ENCODE measurements at regions not wholly inside any gene's neighbourhood (a gene's known extent, or its start where the extent isn't known, plus 50 kb on each side); places are given as distances from the start of the nearest gene placed in this dataset.

- H3K36me3 ChIP-seq, result no peaks in the 10 kb centered on the region
- H3K4me1 ChIP-seq, result peaks cover 0 to 14% (median 0%) of the 10 kb centered on the region in 12 donors
- DNase-seq (no peak), ATAC-seq (no peak)
- intact Hi-C loops (cut with DNase I), result loop anchor here in 1 of 10 donors (10.0 kb wide), 1 partner anchor 1103 kb away; the partner anchor contains the start of gene SOX4
- TF ChIP-seq, protein P1, sequence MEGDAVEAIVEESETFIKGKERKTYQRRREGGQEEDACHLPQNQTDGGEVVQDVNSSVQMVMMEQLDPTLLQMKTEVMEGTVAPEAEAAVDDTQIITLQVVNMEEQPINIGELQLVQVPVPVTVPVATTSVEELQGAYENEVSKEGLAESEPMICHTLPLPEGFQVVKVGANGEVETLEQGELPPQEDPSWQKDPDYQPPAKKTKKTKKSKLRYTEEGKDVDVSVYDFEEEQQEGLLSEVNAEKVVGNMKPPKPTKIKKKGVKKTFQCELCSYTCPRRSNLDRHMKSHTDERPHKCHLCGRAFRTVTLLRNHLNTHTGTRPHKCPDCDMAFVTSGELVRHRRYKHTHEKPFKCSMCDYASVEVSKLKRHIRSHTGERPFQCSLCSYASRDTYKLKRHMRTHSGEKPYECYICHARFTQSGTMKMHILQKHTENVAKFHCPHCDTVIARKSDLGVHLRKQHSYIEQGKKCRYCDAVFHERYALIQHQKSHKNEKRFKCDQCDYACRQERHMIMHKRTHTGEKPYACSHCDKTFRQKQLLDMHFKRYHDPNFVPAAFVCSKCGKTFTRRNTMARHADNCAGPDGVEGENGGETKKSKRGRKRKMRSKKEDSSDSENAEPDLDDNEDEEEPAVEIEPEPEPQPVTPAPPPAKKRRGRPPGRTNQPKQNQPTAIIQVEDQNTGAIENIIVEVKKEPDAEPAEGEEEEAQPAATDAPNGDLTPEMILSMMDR (IDR thresholded peaks at IDR 0.05), result no peak
- TF ChIP-seq POLR2A (IDR thresholded peaks at IDR 0.05), result no peak
- no peaks in the 10 kb centered on the region for H3K27me3 ChIP-seq
- 88 to 93% (median 89%) methylated on average over 2 of the region's 2 CpGs for WGBS, 4 donors
- no peaks in the 10 kb centered on the region for H3K9me3 ChIP-seq
- H3K27ac ChIP-seq, result no peak overlapping the region
- H3K4me3 ChIP-seq, result no peak overlapping the region
Measured at GRCh38 chr6:22697306-22697705, 127.9 kb downstream of the HDGFL1 start.

DNA sequence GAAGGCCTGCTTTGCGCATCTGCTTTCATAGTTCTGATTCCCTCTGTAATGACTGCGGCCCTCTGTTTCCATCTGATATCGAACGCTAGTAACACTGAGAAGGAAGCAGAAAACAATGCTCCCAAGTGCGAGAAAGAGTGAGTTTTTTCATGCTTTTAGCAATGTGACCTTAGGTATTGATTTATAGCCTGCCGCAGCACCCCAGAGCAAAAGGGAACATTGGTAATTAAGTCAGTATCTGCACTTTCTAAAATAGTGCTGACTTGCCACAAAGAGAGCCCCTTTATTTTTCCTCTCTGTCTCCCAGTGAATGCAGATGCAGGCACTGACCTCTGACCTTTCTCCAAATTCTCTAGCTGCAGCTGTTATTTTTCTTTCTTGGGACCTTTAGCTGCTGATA lies 129.8 kb downstream of the HDGFL1 start:
- no peak for ATAC-seq
- no peak for TF ChIP-seq POLR2A (IDR thresholded peaks at IDR 0.05)
- TF ChIP-seq, protein P1 (IDR thresholded peaks at IDR 0.05), result no peak

DNA sequence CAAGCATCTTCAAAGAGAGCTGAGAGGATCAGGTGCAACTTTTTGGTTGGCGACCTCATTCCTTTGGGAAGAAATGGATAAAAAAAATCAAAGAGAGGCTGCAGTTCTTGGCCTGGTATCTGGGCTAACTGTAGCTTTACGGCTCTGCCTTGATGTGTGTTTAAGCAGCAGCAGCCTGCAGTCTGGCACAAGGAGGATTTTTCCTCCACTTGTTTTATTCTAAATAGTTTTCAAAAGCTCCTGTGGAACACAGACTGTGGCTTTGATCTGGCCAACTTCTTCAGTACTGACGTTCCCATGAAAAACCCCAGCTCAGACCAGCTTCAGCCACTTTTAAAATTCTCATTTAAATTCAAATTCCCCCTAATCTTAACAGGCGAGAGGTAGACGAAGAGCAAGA lies 137.3 kb downstream of the HDGFL1 start:
- no peaks in the 10 kb centered on the region for H3K9me3 ChIP-seq
- DNase-seq, result no peak
- WGBS, 4 donors, result 82 to 94% (median 86%) methylated on average over 5 of the region's 5 CpGs
- H3K4me1 ChIP-seq, result peaks cover 0 to 3% (median 0%) of the 10 kb centered on the region in 12 donors
- intact Hi-C loops (cut with DNase I), result no loop called here
- TF ChIP-seq, protein P1 (IDR thresholded peaks at IDR 0.05), result no peak
- TF ChIP-seq POLR2A (IDR thresholded peaks at IDR 0.05), result no peak
- no peak overlapping the region for H3K27ac ChIP-seq
- ATAC-seq, result no peak
- no peak overlapping the region for H3K4me3 ChIP-seq
- no peaks in the 10 kb centered on the region for H3K27me3 ChIP-seq
- no peaks in the 10 kb centered on the region for H3K36me3 ChIP-seq

More for the DNA sequence above, 129.8 kb downstream of the HDGFL1 start:
- DNase-seq, result no peak
- Histone ChIP-seq H3K27me3 (no peaks in the 10 kb centered on the region), H3K4me3 (no peak overlapping the region), H3K36me3 (no peaks in the 10 kb centered on the region), H3K9me3 (no peaks in the 10 kb centered on the region), H3K4me1 (peaks cover 0 to 14% (median 0%) of the 10 kb centered on the region in 12 donors), H3K27ac (peak overlapping the region in 2 of 12 donors; percentile 2 to 17)
- WGBS, 4 donors, result 34 to 59% (median 45%) methylated on average over 6 of the region's 6 CpGs
- intact Hi-C loops (cut with DNase I), result loop anchor here in 1 of 10 donors (10.0 kb wide), 1 partner anchor 1104 kb away; the partner anchor contains the start of gene SOX4

DNA sequence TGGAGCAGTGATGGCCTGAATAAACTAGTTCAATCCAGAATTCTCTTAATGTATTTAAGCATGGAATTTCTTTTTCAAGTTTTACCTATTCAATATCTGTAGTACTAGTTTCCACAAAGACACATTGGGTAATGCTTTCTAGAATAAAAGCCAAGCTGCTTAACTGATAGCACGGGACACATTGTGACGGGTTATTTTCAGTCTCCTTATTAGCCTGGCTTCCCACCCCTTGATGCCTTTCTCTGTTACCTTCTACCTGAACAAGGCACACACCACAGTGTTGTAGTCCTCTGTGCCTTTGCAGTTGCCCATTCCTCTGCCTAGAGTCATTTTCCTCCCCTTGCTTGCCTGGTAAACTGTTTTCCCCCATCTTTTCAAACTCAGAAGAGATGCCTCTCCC lies 139.1 kb downstream of the HDGFL1 start:
- no peak for TF ChIP-seq POLR2A (IDR thresholded peaks at IDR 0.05)
- TF ChIP-seq, protein P1 (IDR thresholded peaks at IDR 0.05), result no peak
- Histone ChIP-seq H3K27ac (no peak overlapping the region), H3K9me3 (no peaks in the 10 kb centered on the region), H3K27me3 (no peaks in the 10 kb centered on the region), H3K4me3 (no peak overlapping the region), H3K4me1 (peaks cover 0 to 3% (median 0%) of the 10 kb centered on the region in 12 donors), H3K36me3 (no peaks in the 10 kb centered on the region)
- intact Hi-C loops (cut with DNase I), result no loop called here
- ATAC-seq, result peak in 2 of 4 donors; percentile 42 to 55
- 43 to 57% (median 52%) methylated on average over 2 of the region's 2 CpGs for WGBS, 4 donors
- DNase-seq, result no peak
